ENCODE measurements at regions not wholly inside any gene's neighbourhood (a gene's known extent, or its start where the extent isn't known, plus 50 kb on each side); places are given as distances from the start of the nearest gene placed in this dataset.

- Histone ChIP-seq H3K4ac (replicated peaks; ENCODE audit: insufficient read length, low read depth, low read length) (no peak overlapping the region), H4K20me1 (replicated peaks in 1 of 2; ENCODE audit: control insufficient read depth in 1 of 2, insufficient read depth in 2 of 2, low read length in 2 of 2) (no peaks in the 10 kb centered on the region), H3K79me1 (ENCODE audit: low read depth, low read length) (no peaks in the 10 kb centered on the region), H2BK120ac (replicated peaks; ENCODE audit: low read depth, low read length) (no peak overlapping the region), H4K5ac (ENCODE audit: insufficient read length, low read depth, low read length) (no peak overlapping the region), H3K56ac (replicated peaks; ENCODE audit: insufficient read length, low read depth, low read length) (no peak overlapping the region), H2AK5ac (ENCODE audit: low read depth, low read length) (no peak overlapping the region), H3K9me3 (ENCODE audit: insufficient read depth in 2 of 2, low read depth in 1 of 2, low read length in 1 of 2) (peaks cover 4 to 7% of the 10 kb centered on the region in 2 experiments; a peak in 2 of 4 replicates), H3K9ac (replicated peaks in 1 of 4; ENCODE audit: extremely low read depth in 1 of 4, low read depth in 3 of 4, low read length in 3 of 4) (no peak overlapping the region), H2BK12ac (ENCODE audit: low read depth, low read length) (no peak overlapping the region), H3K4me2 (ENCODE audit: insufficient read depth in 1 of 2, low read depth in 2 of 2, low read length in 2 of 2) (no peak overlapping the region), H2AFZ (ENCODE audit: low read length) (no peak overlapping the region; the same call in 1 of the 2 replicates), H3K4me3 (ENCODE audit: extremely low read depth in 1 of 4, insufficient read depth in 2 of 4, low read depth in 3 of 4, low read length in 4 of 4) (no peak overlapping the region), H3K36me3 (ENCODE audit: control insufficient read depth in 2 of 4, insufficient read depth in 4 of 4, low read length in 3 of 4) (no peaks in the 10 kb centered on the region; a peak in 1 of 8 replicates), H3K4me1 (replicated peaks in 1 of 4; ENCODE audit: control insufficient read depth in 3 of 4, insufficient read depth in 4 of 4, low read length in 3 of 4) (peaks cover 0 to 2% (median under 1%) of the 10 kb centered on the region in 4 experiments; a peak in 2 of 7 replicates), H3K79me2 (ENCODE audit: control insufficient read depth in 1 of 2, insufficient read depth in 2 of 2, low read length in 2 of 2) (no peaks in the 10 kb centered on the region), H4K91ac (replicated peaks; ENCODE audit: insufficient read length, low read length) (no peak overlapping the region), H2BK20ac (ENCODE audit: low read length) (no peak overlapping the region; the same call in 1 of the 2 replicates), H3K27me3 (replicated peaks in 1 of 4; ENCODE audit: control insufficient read depth in 3 of 4, extremely low read depth in 1 of 4, insufficient read depth in 3 of 4, low read length in 3 of 4) (no peaks in the 10 kb centered on the region), H2BK5ac (ENCODE audit: low read depth, low read length) (no peak overlapping the region), H4K8ac (ENCODE audit: extremely low read depth, insufficient read depth, low read length) (no peak overlapping the region), H3K18ac (ENCODE audit: extremely low read depth, low read length) (no peak overlapping the region), H3K23me2 (ENCODE audit: low read depth, low read length) (no peaks in the 10 kb centered on the region), H3K14ac (ENCODE audit: insufficient read length) (no peak overlapping the region), H2BK15ac (ENCODE audit: low read length) (no peak overlapping the region), H3K23ac (ENCODE audit: insufficient read length) (no peak overlapping the region), H3K27ac (ENCODE audit: low read depth, low read length) (no peak overlapping the region)
- TF ChIP-seq JUND (IDR thresholded peaks at IDR 0.05; ENCODE audit: low read length), result no peak
- no peak for TF ChIP-seq RAD21 (IDR thresholded peaks at IDR 0.05 in 1 of 2, conservative IDR thresholded peaks at IDR 0.05 in 1 of 2; ENCODE audit: low read depth in 2 of 2, low read length in 2 of 2)
- TF ChIP-seq SP1 (IDR thresholded peaks at IDR 0.05; ENCODE audit: low read depth, low read length), result no peak
- TF ChIP-seq EP300 (IDR thresholded peaks at IDR 0.05; ENCODE audit: borderline replicate concordance in 1 of 2, low read depth in 2 of 2, low read length in 2 of 2), result no peak
- no peak for TF ChIP-seq SP4 (IDR thresholded peaks at IDR 0.05; ENCODE audit: low read length)
- TF ChIP-seq KDM1A (IDR thresholded peaks at IDR 0.05; ENCODE audit: borderline replicate concordance, low read length), result no peak
- ChIA-PET CTCF (ENCODE audit: partially characterized antibody) (no interaction called here), POLR2A (ENCODE audit: partially characterized antibody) (no interaction called here)
- FAIRE-seq (no peak), DNase-seq (ENCODE audit: low read depth in 1 of 2, low spot score in 2 of 2) (no peak)
- 88% methylated on average over 3 of the region's 3 CpGs; no CpG with 5 or more reads in 1 of the 2 experiments for WGBS, 2 experiments (ENCODE audit: extremely low coverage in 1 of 2, insufficient coverage in 1 of 2, insufficient read length in 1 of 2, insufficient replicate concordance in 2 of 2, low coverage in 1 of 2, low lambda C conversion rate in 2 of 2, missing lambda C conversion rate in 1 of 2)
Observed at GRCh38 chr3:25165306-25165705, 262.8 kb upstream of the RARB start.

All from H1 (cell line).